Cerebellar cortex (tissue), 1 donor: ENCODE measurements at regions not wholly inside any gene's neighbourhood (a gene's known extent, or its start where the extent isn't known, plus 50 kb on each side); places are given as distances from the start of the nearest gene placed in this dataset.
"Not testable (repeated sequence)": the region's sequence is repeated elsewhere in the genome, so short reads cannot be mapped to it uniquely, and the experiment has no call there.

Experiments used
- DNase-seq: peaks from one replicate; pipeline ENCODE4 v3.0.0-alpha.2; 2015; ENCODE audit warnings: low spot score

DNA sequence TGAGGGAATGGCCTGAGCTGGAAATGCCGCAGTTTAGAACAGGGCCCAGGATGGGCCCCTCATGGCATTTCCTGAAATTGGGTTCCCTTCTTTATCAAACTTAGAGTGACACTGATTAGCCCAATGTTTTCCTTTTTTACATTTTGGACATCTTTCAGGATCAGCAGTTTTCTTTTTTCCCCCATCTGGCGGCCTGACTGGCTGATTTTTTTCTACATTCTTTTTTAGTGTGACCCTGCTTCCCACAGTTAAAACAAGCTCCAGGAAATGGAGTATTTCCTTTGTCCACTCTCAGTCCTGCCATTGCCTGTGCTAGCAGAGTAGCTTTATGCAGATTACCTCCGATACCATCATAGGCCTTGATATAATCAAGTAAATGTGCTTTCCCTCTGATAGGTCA, 185.8 kb upstream of the IGF1 start:
- DNase-seq = not testable (repeated sequence)

DNA sequence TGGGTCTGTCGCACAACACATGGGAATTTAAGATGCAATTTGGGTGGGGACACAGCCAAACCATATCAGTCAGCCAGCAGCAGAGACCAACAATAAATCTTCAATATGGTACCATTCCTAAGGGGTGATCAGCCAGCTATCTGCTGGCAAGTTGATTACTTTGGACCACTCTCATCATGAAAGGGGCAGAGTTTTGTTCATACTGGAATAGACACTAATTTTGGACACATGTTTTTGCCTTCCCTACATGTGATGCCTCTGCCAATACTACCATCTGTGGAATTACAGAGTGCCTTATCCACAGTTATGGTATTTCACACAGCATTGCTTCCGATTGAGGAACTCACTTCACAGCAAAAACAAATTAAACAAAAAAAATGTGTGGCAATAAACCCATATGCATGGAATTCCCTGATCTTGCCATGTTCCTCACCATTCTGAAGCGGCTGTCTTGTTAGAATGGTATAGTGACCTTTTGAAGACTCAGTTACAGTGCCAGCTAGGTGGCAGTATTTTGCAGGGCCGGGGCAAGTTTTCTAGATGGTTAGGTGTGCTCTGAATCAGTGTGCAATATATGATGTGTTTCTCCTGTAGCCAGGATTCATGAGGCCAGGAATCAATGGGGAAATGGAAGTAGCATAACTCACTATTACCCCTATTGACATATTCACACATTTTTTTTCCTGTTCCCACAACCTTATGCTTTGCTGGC, 179.0 kb upstream of the IGF1 start:
- no peak for DNase-seq

DNA sequence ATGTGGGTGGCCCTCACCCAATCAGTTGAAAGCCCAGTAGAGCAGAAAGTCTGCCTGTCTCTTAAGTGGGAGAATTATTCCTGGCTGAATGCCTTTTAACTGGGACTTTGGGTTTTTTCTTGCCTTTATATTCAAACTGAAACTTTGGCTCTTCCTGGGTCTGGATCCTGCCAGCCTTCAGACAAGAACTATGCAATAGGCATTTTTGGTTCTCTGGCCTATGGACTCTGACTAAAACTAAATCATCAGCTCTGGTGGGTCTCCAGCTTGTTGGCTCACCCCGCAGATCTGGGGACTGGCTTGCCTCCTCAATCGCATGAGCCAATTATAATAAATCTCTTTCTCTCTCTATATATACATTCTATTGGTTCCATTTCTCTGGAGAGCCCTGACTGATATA, 173.0 kb upstream of the IGF1 start:
- DNase-seq = no peak

DNA sequence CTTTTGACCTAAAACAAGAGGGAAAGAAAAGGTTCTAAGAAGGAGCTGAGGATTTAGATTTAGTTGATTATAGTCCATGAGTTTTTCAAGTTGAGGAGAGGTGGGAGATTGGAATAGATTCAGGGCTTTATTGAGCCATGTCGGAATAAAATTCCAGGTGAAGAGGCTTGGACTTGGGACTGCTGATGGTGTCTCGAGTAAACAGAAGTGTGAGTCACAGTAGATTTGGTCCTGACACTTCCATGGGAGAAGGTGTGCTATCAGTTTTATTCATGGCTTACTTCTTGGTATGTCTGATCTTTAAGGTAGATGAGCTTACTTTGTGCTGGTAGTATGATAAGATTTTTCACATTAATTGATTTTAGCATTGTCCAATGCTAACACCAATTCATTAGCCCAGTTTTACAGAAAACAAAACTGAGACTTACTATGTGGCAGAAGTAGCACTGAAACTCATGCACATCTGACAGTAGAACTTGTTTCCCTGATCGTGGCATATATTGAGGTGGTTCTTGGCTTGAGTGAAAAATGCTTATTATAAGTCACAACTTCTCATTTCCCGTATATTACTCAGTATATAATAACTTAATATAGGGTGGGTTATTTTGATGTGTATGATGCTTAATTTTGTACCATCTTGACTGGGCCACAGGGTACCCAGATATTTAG, 172.4 kb upstream of the IGF1 start:
- DNase-seq = no peak

DNA sequence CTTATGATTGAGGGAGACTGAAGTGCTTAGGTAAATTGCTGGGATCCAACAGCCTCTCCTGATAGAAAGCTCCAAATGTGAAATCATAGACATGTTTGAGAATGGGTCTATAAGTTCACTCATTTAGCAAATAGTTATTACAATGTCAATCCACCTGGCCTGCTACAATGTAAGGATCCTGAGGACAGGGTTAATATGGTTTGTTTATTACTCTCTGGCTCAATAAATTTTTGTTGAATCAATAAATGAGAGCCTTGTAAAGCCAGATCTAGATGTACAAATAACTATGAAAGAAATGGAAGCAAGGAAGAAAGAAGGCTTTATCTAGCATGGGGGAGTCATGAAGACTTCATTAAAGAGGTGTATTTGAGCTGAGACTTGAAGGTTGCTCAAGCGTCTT, 165.6 kb upstream of the IGF1 start:
- no peak for DNase-seq

DNA sequence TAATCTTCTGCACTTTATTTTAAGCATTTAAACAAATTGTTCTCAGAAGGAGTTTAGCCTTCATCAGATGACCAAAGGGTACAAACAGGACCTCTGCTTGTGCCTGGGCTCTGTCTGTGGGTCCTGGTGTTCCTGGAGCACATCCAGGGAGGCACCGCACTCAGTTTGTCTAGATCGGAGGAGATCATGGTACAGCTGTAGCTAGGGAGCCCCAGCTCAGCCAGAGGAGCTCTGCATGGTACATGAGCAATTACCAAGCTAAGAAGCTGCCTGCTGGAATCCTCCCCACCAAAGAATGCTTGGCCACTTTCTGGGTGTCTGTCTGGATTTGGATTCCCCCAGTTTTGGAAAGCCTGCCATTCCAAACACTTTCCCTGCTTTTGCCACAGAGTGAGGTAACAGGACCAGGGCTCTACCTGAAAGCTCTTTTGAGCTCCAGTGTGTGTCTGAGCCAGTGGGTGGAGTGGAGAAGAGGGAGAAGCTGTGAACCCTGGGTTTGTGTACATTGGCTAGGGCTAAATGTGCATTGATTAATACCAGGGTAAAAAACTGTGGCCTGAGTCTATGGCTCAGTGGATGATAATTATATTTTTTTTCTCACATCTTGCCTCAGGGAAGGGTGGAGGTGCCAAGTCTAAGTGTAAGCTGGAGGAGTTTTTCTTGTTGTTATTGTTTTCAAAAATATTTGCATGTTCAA, 163.7 kb upstream of the IGF1 start:
- no peak for DNase-seq

DNA sequence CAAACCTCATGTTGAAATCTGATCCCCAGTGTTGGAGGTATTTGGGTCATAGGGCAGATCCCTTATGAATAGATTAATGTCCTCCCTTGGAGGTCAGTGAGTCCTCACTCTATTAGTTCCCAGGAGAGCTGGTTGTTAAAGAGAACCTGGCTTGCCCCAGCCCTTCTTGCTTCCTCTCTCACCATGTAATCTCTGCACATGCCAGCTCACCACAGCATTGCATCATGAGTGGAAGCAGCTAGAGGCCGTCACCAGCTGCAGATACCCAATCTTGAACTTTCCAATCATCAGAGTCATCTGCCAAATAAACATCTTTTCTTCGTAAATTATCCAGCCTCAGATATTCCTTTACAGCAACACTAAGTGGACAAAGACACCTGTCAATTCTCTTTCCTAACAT, 161.8 kb upstream of the IGF1 start:
- no peak for DNase-seq

DNA sequence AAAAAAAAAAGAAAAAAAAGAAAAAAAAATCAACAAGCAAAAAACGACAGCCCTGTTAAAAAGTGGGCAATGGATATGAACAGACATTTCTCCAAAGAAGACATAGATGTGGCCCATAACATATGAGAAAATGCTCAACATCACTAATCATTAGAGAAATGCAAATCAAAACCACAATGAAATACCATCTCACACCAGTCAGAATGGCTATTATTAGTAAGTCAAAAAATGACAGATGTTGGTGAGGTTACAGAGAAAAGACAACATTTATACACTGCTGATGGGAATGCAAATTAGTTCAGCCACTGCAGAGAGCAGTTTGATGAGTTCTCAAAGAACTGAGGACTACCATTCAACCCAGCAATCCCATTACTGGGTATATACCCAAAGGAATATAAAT, 160.3 kb upstream of the IGF1 start:
- DNase-seq = not testable (repeated sequence)

DNA sequence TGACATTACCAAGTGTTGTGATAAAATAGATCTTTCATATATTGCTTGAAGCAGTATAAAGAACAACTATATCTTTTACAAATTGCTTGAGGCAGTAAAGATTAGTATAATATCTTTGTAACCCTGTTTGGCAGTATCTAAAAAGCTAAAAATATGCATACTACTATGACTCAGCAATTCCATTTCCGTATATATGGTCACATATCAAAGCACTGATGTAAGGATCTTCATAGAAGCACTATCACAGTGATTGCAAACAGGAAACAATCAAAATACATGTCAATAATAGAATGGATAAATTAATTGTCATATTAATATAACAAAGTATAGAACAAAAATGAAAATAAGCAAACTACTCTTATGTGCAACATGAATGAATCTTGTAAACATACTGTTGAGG, 158.4 kb upstream of the IGF1 start:
- no peak for DNase-seq

DNA sequence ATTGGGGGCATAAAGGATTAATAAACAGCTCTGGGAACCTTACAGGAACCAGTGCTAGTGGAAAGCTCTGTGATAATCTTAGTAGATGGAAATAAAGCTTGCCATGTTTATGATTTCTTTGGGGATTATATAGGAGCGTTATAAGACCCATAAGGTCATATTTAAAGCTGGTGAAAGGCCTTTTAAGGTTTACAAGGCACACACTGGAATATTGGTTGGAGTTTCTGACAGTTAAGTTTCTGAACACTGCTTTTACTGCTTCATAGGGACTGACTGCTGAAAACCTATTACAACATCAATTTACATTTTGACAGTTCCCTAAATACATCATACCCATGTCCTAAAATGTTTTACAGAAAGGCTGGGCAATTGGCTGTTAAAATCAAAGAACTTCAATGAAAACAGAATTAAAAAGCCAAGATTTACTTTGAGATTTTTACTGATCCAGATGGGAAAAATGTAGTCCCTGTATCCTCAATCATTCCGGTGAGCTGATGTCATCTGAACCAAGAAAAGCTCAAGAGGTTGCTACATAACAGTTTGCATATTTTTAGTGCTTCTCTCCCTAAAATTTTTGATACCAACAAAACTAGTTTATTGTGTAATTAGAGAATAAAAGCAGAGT, 153.7 kb upstream of the IGF1 start:
- no peak for DNase-seq

DNA sequence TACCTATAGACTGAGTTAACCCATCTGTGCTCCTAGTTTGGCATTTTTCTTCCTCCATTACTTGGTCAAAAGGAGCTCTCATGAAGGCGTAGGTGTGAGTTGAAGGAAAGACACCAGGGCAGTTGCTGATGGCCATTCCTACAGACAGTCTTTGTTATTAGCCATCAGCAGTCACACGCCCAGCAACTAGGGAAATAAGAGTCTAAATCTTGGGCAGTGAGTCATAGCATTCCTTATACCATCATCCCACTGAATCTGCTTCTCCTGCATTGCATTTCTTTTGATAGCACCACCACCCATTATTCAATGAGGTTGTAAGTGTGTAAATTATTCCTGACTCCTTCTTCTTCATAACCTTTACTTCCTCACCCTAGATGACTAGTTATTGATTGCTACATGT, 150.9 kb upstream of the IGF1 start:
- no peak for DNase-seq

DNA sequence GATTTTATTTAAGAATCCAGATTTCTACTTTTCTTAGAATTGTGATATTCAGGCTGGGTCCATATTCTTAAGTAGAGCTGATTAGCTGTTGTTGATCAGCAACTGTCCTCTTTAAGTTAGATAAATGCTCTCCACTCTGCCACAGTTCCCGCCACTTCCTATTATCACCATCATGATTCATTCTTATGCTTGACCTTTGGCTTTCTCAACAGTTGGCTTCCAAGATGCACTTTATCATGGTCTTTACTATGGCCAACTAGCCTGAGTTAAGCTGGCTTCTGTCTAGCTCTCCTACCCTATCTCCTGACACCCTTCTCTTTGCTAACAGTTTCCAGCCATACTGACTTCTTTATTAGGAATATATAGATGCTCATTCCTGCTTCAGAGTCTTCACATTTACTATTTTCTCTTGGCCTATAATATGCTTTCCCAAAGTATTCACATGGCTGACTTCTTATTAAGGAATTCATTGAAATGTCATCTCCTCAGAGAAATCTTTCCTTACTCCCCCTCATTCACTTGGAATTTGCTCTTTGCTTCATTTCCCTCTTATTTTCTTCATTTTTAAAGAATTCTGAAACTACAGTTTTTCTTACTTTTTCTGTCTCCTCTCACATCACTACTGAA, 149.0 kb upstream of the IGF1 start:
- no peak for DNase-seq

DNA sequence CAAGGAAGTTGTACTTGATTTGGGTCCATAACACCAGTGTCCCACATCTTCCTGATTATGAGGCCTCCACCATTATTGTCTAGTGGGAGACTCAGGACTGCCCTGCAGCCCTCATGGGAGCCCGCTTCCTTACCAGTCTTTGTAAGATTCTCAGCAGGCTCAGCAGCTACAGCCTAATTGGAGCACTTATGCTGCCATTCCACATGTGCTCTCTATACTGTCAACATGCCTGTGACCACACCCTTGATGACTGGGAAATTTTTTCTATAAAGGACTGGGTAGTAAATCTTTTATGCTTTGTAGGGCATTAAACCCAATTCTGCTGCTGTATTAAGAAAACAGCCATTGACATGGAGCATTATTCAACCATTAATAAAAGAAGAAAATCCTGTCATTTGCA, 145.5 kb upstream of the IGF1 start:
- DNase-seq = no peak

DNA sequence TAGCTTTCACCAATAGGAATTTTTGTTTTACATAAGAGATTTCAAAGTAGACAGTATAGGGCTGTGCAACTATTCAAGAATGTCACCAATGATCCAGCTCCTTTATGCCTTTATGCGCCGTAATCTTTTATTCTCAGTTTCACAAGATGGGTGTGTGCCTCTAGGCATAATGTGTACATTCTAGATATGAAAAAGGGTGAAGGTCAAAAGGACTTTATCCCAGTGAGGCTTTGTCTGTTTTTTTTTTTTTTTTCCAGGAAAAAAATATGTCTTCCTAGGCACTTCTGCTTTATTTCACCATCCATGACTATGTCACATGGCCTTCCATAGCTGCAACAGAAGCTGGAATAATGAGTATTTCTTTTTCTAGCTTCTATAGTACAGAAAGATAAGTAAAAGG, 142.3 kb upstream of the IGF1 start:
- DNase-seq = no peak

DNA sequence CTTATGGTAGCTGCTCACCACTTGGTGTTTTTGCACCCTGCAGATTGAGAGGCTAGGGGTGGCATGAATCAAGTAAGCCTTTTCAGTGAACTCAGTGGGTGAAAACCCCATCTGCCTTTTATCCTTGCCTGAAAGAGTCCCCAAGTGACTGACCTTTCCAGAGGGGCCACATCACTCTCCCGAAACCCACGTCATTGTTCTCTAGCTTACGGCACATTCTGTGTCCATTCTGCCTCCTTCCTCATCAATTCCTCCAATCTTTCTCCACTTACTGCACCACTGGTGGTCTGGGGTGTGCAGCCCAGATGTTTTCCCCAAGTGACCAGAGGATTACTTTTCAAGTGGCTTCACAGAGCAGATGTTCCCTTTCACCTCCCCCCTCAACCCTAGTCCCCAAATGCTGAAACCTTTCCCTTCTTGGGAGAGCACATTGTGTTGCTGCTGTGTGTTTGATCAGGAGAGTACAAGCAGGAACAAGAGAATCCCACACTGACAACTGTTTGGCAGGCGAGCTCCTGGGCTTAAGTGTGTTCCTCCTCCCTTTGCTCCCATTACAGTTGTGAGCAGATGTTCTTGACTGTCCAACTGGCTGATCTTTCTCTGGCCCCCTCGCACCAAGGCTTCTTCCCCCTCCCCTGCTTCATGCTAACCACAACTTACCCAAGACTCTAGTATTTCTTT, 138.0 kb upstream of the IGF1 start:
- no peak for DNase-seq

DNA sequence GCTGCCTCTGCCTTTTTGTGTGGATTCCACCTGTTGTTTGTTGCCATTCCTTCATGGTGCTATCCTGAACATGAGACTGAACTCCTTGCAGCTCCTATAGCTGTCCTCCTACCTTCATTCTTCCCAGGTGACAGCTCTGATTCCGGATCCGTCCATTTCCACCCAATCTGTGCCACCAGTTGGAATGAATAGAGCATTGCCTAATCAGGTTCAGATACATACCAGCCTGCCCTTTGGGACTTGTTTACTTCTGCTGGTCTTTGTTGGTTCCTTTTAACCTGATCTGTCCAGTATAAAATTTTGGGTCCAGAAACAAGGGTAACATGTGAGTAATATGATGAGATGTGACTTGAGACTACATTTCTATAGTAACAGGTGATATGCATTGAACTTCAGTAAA, 136.3 kb upstream of the IGF1 start:
- DNase-seq = no peak

DNA sequence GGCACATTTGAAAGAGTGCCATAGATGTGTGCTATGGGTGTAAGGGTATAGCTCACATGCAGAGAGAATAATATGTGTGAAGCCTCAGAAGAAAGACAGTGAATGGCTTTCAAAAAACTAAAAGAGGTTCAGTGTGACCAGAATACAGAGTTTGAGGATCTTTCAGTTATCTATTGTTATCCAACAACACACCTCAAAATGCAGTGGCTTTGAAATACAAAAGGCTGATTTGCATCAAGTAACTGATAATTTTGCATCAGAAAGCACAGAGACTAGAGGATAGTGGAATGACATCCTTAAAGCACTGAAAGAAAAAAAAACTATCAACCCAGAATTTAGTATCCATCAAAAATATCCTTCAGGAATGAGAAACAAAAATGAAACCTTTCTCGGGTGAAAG, 131.6 kb upstream of the IGF1 start:
- DNase-seq = no peak

DNA sequence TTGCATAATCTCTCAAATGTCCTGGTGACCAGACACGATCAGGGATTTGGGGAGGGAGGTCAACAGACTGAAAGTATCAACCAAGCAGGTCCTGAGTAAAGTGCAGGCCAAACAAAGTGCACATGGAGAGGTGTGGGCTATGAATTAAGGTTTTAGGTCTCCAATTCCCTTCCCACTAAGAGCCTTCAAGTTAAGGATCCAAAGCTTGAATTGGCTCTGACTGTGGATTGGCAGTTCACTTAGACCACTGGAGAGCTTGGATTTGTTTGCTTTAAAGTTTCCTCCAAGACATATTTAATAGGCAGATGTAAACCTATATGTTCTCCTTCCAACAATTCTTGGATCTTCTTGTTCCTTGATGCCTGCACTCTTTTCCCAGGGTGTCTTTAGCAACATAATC, 129.6 kb upstream of the IGF1 start:
- DNase-seq = no peak

DNA sequence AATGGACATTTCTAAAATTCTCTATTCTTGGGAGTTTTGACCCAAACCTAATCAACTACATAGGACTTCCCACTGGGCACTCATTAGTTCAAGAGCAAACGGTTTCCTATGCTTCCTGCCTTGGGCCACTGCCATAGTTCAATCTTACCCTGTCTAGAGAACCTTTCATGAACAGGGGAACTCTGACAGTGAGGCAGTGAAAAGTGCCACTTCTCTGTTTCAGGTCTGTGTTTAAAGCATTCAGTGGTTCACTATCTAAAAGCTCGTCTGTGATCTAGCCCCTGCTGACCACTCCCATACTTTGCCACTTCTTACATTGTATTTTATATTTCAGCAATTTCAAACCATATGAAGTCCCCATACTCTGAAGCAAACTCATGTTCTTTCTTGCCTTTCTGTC, 122.7 kb upstream of the IGF1 start:
- DNase-seq = no peak

DNA sequence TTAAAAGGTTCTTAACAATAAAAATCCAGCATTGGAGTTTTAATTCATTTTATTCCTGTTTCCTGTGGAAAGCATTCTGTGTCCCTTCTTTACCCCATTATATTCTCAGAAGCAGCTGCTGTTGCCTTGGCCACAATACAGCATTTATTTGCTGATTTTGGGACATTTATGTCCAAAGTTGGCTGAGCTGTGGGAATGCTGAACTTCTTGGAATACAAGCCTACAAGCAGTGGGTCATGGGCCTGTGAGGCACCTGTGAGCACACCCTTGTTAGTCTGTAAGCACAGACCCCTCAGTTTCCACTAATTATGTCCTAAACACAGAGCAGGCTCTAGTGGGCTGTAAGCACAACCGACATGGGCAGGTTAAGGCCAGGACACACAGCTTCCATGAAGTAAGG, 122.2 kb upstream of the IGF1 start:
- no peak for DNase-seq

DNA sequence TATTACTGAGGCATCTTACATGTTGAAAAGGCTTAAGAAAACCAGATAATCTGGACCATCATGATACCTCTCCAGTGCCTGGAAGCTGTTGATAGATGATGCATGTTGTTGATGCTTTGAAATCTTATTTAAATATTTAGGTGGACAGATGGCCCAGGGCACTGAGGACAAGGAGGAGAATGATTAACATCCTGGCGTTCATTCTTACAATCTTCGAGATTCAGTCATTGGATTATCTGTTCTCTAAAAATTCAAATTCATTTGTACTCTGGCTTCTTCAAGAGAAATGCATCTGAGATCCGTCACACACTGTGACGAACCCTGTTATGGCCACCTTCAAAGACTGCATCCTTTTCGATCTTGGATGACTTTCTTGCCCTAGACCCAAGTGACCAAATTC, 121.3 kb upstream of the IGF1 start:
- no peak for DNase-seq

DNA sequence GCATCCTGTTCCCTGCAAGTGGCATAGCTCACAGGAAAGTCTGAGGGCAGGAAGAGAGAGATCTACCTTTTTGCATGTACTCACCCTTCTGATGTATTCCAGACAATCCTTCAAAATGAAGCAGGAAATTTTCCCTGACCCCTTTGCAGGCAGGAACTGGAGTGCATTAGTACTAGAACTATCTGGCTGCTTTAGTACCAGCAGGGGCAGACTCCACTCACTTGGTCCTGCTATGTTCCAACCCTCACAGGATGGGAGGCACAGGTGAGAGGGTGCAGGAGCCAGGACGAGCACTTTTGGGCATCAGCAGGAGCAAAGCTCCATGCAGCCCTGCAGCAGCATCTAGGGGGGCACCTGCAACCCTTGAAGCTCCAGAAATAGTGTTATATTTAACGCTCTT, 116.3 kb upstream of the IGF1 start:
- no peak for DNase-seq
